GM12891 (cell line): ENCODE measurements at regions not wholly inside any gene's neighbourhood (a gene's known extent, or its start where the extent isn't known, plus 50 kb on each side); places are given as distances from the start of the nearest gene placed in this dataset.

ENCODE experiments used
- POLR2A ChIP-seq: IDR thresholded peaks from 2 replicates; pipeline ENCODE4 v1.6.1; 2011; ENCODE audit warnings: low read depth, low read length, control low read depth
- POLR2AphosphoS5 ChIP-seq: IDR thresholded peaks from 2 replicates; pipeline ENCODE4 v1.6.1; 2011; ENCODE audit warnings: low read depth, low read length, control low read depth
- SPI1 ChIP-seq: IDR thresholded peaks from 2 replicates; pipeline ENCODE4 v1.6.1; 2011; ENCODE audit warnings: low read depth, low read length, control low read depth
- TAF1 ChIP-seq: IDR thresholded peaks from 2 replicates; pipeline ENCODE4 v1.6.1; 2011; ENCODE audit warnings: low read depth, low read length, control low read depth

DNA sequence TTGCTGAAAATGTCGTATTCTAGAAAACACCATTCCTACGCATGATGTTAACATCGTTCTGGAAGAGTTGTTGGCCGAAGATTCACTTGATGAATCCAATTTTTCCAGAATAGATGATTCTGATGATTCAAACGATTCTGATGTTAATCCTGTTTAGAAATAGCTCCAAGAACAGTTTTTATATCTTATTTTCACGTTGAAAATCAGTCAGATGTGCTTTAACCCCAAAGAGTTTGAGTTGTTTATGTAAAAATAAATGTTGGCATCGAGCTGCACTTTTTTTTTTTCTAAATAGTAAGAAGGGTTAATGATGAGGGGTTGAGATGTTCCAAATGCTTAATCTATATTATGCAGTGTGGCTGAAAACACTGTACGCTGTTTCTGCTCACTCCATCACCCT, 99.9 kb upstream of the LINC00305 start:
- TF ChIP-seq SPI1 (no peak), POLR2AphosphoS5 (no peak), TAF1 (no peak), POLR2A (no peak)
